Activated CD4-positive, alpha-beta T cell treated with anti-CD3 and anti-CD28 coated beads, Interleukin-2, Interleukin-4, amounts not matched to agents 100 ng/mL and 50 ng/mL, durations not matched to agents 16 hours and 8 hours (primary cell): ENCODE measurements at regions not wholly inside any gene's neighbourhood (a gene's known extent, or its start where the extent isn't known, plus 50 kb on each side); places are given as distances from the start of the nearest gene placed in this dataset.

Experiments used
- DNase-seq: peaks from one replicate; pipeline ENCODE4 v3.0.0-alpha.2; 2020; ENCODE audit warnings: low spot score

GRCh38 chr1:62917314-62917713 is 133.4 kb downstream of the ATG4C start:
- no peak for DNase-seq

- DNase-seq = no peak
Measured at GRCh38 chr1:62917805-62918204, 133.9 kb downstream of the ATG4C start.

- no peak for DNase-seq
Measured at GRCh38 chr1:62918700-62919099, 134.8 kb downstream of the ATG4C start.

- DNase-seq = no peak
Measured at GRCh38 chr1:62922006-62922405, 138.1 kb downstream of the ATG4C start.

GRCh38 chr1:62924983-62925790 is 141.3 kb downstream of the ATG4C start:
- DNase-seq = no peak

GRCh38 chr1:62926681-62927252 is 142.8 kb downstream of the ATG4C start:
- no peak for DNase-seq

- DNase-seq = no peak
Measured at GRCh38 chr1:62928885-62929284, 145.0 kb downstream of the ATG4C start.

- DNase-seq = no peak
Measured at GRCh38 chr1:62937634-62938296, 153.8 kb downstream of the ATG4C start.

GRCh38 chr1:62941780-62942179 is 157.8 kb downstream of the ATG4C start:
- no peak for DNase-seq

- no peak for DNase-seq
Measured at GRCh38 chr1:62946511-62946910, 162.6 kb downstream of the ATG4C start.

GRCh38 chr1:62951428-62951827 is 167.5 kb downstream of the ATG4C start:
- no peak for DNase-seq

- DNase-seq = no peak
Measured at GRCh38 chr1:62952596-62952995, 168.7 kb downstream of the ATG4C start.

GRCh38 chr1:62953633-62954032 is 169.7 kb downstream of the ATG4C start:
- DNase-seq = no peak

GRCh38 chr1:62954758-62955157 is 170.8 kb downstream of the ATG4C start:
- DNase-seq = no peak

GRCh38 chr1:62955666-62956065 is 171.7 kb downstream of the ATG4C start:
- DNase-seq = no peak

GRCh38 chr1:62962014-62962812 is 178.3 kb downstream of the ATG4C start:
- DNase-seq = no peak

GRCh38 chr1:62962901-62963776 is 179.2 kb downstream of the ATG4C start:
- DNase-seq = peak; percentile 31

- DNase-seq = no peak
Measured at GRCh38 chr1:62964141-62964540, 180.2 kb downstream of the ATG4C start.

- DNase-seq = no peak
Measured at GRCh38 chr1:62967031-62967430, 183.1 kb downstream of the ATG4C start.

- DNase-seq = no peak
Measured at GRCh38 chr1:62977366-62977765, 193.4 kb downstream of the ATG4C start.

GRCh38 chr1:62978741-62979140 is 194.8 kb downstream of the ATG4C start:
- no peak for DNase-seq
